ENCODE measurements at regions not wholly inside any gene's neighbourhood (a gene's known extent, or its start where the extent isn't known, plus 50 kb on each side); places are given as distances from the start of the nearest gene placed in this dataset.

DNA sequence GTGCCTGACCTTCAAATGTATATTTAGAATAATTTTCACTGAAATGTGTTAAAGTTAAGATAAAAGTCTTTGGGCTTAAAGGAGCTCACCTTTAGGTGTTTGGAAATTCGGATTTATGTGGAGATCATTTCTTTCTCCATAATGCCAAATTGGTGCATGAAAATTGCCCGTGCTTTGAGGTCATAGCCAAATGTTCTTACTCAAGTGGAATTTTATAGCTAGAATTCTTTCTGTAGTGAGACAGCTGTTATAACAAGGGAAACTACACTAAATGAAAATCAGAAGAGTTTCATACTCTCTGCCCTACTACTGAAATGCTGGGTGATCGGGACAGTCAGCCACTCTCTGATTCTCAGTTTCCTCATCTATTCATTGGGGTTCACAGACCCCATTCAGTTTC, 89.5 kb upstream of the DBX1 start:
- DNase-seq: no peak

DNA sequence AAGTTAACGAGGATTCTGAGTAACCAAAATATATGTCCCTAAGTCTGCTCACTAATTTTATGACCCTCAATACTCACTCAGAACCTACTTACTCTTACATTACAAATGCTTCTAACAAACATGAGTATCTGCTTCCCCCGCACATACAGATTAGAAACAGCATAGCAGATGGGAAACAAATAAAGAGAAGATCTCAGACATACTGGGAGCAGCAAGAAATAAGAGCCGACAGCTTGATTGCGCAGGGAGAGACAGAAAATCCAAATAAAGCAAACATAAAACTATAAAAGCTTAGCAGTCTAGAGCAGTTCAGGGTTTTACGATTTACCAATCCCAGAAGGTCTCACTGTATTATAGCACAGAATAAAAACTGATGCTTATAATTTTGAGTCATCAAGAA, 89.1 kb upstream of the DBX1 start:
- DNase-seq: no peak

DNA sequence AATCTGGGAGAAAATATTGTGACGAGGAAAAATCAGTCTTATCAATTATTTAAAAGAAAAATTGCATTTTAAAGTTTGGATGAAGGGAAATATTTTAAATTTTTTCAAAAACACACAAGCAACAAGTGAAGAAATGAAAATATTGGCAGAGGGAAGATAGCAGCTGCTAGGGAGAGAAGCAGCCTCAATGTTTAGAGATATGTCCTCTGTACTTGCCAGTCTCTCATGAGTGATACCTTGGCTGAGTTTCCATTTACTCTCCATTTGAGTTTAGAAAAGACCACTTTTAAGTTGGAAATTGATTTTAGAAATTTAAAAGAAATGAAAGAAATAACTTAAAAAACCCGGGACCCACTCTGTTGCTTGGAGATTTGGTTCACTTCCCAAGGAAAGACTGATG, 88.6 kb upstream of the DBX1 start:
- DNase-seq: no peak

DNA sequence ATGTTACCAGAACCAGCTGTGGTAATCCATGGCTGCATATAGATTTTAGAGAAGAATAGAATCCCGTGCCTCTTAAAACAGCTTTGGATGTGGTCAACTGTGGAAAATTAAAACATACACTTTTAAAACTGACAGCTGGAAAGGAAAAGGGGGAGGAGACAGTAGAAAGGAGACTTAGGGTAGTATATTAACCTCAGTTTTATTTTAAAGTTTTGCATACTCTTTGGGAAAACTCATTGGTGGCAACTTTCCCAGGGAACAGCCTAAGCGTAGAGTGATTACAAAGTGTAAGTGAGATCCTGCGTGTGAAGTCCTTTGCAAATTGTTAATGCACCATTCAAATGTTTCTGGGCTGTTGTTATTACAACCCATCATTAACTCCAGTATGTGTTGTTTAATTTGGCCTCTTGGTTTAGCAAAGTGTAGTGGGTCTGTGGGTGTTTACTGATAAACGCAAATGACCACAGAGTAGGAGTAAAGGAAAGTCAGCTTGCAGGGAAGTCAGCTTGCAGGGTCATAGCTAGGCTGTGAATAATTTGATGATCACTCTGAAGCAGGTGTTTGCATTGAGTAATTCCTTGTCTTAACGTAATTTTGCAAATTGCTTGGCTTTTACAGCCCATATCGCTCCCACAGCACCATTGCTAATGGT, 88.0 kb upstream of the DBX1 start:
- no peak for DNase-seq

DNA sequence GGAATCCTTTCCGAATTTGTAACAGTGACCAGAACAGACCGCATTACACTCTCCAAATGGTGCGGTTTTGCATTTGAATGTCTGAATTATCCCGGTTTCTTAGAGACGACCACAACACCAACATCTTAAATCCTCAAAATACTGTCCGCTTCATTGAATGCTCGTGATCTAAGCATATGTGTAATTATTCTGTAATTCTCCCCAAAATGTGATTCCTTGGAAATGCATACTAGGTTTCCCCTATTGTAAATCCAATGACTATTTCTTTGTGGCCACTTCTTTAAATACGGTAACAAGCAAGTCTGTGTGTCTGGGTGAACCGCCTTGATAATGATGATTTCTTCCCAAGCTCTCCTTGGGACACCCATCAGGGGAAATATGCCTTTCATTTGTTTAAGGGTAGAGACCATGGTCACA, 87.3 kb upstream of the DBX1 start:
- DNase-seq: no peak

DNA sequence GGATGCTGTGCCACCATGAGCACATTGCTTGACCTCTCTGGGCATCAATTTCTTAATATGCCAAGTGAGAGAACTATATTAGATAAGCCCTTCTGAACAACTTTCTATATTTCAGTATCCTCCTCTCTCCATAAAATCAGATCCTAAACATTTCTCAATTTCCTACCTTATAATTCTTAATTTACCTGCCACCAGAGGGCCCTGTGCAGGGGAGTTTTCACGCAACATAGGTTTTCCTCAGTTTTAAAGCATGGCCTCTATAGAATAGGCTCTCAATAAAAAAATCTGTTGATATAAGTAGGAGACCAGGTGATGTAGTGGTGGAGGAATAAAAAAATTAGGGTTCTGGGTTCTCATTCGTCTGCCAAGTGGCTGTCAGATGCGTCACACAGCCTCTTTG, 83.7 kb upstream of the DBX1 start:
- DNase-seq: no peak

DNA sequence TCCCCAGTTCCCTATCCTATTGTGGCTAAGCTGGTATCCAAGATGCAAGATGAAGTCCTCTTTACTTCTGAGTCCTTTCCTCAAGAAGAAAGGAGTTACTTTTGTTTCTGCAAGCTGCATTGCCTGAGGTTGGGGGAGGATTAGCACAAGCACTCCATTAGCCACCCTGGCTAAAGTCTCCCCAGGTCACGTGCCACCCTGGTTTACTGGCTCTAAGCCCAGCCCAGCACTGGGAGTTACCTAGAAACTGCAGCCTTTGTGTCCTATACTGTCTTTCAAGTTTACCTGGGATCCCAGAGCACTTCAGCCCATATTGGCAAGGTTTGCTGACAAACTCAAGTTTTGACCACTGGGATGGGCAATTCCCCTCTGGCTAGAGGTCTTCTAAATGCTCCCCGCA, 78.4 kb upstream of the DBX1 start:
- no peak for DNase-seq

DNA sequence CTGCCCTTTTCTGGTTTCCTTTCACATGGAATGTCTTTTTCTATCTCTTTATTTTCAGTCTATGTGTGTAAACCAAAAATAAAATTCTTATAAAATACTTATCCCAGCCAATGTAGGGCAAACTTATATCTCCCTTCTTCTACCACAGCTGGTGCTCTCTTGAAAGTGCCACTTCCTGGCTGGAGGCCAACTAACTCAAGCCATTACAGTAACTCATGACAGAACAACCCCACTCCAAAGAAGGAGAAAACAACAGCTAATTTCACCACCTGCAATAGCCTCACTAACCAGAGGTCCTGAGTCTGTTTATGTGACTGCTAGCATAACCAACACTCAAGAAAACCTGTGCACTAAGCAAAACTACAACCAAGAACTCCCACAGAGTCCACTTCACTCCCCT, 74.9 kb upstream of the DBX1 start:
- DNase-seq: no peak

DNA sequence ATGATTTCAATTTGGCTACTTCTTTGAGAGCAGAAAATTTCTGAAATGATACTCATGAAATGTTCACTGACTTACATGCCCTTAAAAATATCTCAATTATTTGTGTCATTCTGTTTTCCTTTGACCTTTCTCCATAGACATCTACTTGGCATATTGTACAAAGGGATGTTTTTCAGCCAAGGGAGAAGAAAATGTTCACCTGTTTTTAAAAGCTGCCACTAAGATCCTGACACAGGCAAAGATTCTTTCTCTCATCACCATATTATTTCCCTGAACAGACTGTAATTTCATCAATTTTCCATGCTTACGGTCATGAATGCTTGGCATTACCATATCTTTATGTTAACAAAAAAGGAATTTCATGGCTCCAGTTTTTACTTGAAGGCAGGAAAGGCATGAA, 67.4 kb upstream of the DBX1 start:
- DNase-seq: no peak

DNA sequence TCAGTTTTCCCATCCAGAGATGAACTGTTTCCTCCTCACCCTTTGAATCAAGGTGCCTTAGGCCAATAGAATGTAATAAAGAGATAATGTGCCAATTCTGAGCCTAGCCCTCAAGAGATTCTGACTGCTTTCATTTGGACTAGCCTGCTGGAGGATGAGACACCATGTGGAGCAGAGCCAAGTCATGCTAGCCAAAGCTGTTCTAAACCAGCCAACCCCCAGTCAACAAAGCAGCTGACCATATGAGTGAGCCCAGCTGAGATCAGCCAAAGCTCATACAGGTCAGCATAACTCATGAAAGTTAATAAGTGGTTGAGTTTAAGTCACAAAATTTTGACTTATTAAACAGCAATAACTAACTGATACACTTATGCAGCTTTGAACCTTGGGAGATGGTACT, 66.7 kb upstream of the DBX1 start:
- no peak for DNase-seq

DNA sequence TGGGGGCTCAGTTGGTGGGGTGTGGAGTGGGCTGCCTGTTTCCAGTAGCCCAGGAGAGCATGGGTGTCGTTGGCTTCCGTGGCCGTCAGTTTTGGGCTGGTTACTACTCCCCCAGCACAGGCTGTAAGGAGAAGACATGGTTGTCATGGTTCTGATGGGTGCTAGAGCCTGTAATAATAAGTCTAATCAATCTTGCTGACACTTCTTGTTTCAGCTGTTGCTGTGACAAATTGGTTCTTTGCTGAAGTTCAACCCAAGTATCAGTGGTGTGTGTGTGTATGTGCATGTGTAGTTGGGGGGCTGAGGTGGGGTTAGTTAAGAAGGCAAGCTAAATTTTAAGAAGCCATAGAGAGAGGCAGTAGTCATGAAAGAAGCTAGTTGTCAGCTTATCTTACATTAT, 61.3 kb upstream of the DBX1 start:
- DNase-seq: no peak

DNA sequence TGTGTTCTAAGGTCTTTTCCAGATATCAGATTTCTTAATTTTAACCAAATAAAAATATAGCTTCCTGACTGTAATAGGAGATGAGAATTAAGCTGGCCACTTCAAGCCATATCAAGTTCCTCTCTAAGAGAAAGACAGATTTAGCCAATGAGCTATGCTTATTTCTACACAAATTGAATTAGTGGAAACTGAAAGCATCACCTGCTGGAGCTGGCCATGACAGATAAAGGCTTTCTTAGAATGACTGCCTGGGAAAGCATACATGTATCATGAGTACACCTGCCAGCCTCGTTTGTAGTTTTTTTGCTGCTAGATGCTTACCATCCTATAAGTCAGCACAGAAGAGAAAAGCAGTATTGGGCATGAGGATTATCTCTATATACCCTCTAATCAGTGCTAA, 53.5 kb upstream of the DBX1 start:
- no peak for DNase-seq

DNA sequence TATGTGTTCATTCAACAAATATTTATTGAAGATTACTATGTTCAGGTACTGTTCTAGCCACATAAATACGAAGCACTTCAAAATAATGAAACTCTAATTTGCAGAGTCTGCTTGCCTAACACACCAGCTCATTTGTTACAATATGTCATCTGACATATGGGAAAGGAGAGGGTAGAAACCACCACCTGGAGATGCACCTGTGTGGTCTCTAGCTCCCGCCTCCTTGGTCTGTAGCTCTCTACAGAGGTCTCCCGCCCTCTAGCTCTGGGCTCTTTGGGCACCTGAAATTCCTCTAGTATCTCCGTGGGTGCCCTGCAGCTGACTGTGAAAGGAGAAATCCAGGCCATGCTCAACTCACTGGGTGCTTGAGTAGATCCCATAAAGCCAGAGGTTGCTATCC, 51.4 kb upstream of the DBX1 start:
- no peak for DNase-seq
